ENCODE measurements at regions not wholly inside any gene's neighbourhood (a gene's known extent, or its start where the extent isn't known, plus 50 kb on each side); places are given as distances from the start of the nearest gene placed in this dataset.

- TF ChIP-seq EZH2 (IDR thresholded peaks at IDR 0.05) (no peak), EZH2phosphoT487 (IDR thresholded peaks at IDR 0.05) (no peak)
- TF ChIP-seq, protein P1, sequence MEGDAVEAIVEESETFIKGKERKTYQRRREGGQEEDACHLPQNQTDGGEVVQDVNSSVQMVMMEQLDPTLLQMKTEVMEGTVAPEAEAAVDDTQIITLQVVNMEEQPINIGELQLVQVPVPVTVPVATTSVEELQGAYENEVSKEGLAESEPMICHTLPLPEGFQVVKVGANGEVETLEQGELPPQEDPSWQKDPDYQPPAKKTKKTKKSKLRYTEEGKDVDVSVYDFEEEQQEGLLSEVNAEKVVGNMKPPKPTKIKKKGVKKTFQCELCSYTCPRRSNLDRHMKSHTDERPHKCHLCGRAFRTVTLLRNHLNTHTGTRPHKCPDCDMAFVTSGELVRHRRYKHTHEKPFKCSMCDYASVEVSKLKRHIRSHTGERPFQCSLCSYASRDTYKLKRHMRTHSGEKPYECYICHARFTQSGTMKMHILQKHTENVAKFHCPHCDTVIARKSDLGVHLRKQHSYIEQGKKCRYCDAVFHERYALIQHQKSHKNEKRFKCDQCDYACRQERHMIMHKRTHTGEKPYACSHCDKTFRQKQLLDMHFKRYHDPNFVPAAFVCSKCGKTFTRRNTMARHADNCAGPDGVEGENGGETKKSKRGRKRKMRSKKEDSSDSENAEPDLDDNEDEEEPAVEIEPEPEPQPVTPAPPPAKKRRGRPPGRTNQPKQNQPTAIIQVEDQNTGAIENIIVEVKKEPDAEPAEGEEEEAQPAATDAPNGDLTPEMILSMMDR (IDR thresholded peaks at IDR 0.05), result no peak
- Histone ChIP-seq H3K36me3 (no peaks in the 10 kb centered on the region), H3K9ac (no peak overlapping the region), H3K79me2 (ENCODE audit: low read depth) (no peaks in the 10 kb centered on the region), H2AFZ (replicated peaks) (no peak overlapping the region), H3K27me3 (no peaks in the 10 kb centered on the region), H3K9me3 (ENCODE audit: low read depth) (peaks cover 4% of the 10 kb centered on the region), H4K20me1 (ENCODE audit: low read depth) (no peaks in the 10 kb centered on the region), H3K4me3 (no peak overlapping the region), H3K4me1 (no peaks in the 10 kb centered on the region), H3F3A (ENCODE audit: low read depth) (no peaks in the 10 kb centered on the region), H3K27ac (no peak overlapping the region), H3K4me2 (no peak overlapping the region)
- Mint-ChIP-seq H3K36me3 (no peaks in the 10 kb centered on the region), H3K27ac (no peak overlapping the region), H3K4me3 (no peak overlapping the region), H3K9me3 (no peaks in the 10 kb centered on the region), H3K27me3 (ENCODE audit: insufficient read depth, low read depth) (no peaks in the 10 kb centered on the region), H3K4me1 (no peaks in the 10 kb centered on the region)
- no peak for DNase-seq (ENCODE audit: low spot score)
These were observed 60.2 kb upstream of the SYTL5 start for GRCh38 chrX:37946197-37946596.

DNA sequence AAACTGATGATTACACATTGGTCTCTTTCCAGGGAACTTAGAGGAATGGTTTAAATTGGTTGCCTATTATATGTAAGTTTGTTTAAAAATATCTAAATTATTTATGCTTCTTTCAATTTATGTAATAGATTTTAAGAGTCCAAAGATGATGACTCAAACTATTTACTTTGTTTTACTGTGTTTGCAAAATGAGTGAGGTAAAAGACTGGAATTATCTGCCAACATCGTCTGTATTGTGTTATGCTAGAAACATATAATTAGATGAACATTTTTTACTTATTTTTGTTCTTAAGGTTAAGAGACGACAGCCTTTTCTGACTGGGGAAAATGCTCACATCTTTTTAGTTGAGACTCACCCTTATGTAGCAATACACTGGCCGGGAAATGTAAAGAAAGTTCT lies 51.1 kb upstream of the SYTL5 start:
- H3K27ac Mint-ChIP-seq, result no peak overlapping the region
- peaks cover 9% of the 10 kb centered on the region for H3K4me1 Mint-ChIP-seq
- H3F3A ChIP-seq (ENCODE audit: low read depth), result no peaks in the 10 kb centered on the region
- H2AFZ ChIP-seq (replicated peaks), result no peak overlapping the region
- no peak overlapping the region for H3K4me2 ChIP-seq
- no peaks in the 10 kb centered on the region for H3K27me3 Mint-ChIP-seq (ENCODE audit: insufficient read depth, low read depth)
- H3K9me3 ChIP-seq (ENCODE audit: low read depth), result peaks cover 3% of the 10 kb centered on the region
- H3K4me3 Mint-ChIP-seq, result no peak overlapping the region
- no peaks in the 10 kb centered on the region for H3K36me3 Mint-ChIP-seq
- H3K9ac ChIP-seq, result no peak overlapping the region
- H3K79me2 ChIP-seq (ENCODE audit: low read depth), result no peaks in the 10 kb centered on the region
- no peaks in the 10 kb centered on the region for H3K4me1 ChIP-seq
- H4K20me1 ChIP-seq (ENCODE audit: low read depth), result no peaks in the 10 kb centered on the region
- DNase-seq (ENCODE audit: low spot score), result no peak
- TF ChIP-seq, protein P1 (IDR thresholded peaks at IDR 0.05), result no peak
- no peak for TF ChIP-seq EZH2phosphoT487 (IDR thresholded peaks at IDR 0.05)
- no peak overlapping the region for H3K4me3 ChIP-seq
- no peak overlapping the region for H3K27ac ChIP-seq
- no peaks in the 10 kb centered on the region for H3K9me3 Mint-ChIP-seq
- no peaks in the 10 kb centered on the region for H3K27me3 ChIP-seq
- H3K36me3 ChIP-seq, result no peaks in the 10 kb centered on the region

- Mint-ChIP-seq H3K36me3 (no peaks in the 10 kb centered on the region), H3K27me3 (ENCODE audit: insufficient read depth, low read depth) (no peaks in the 10 kb centered on the region), H3K4me3 (no peak overlapping the region), H3K4me1 (peaks cover 9% of the 10 kb centered on the region), H3K9me3 (peaks cover 2% of the 10 kb centered on the region), H3K27ac (no peak overlapping the region)
- Histone ChIP-seq H3F3A (ENCODE audit: low read depth) (no peaks in the 10 kb centered on the region), H3K27me3 (no peaks in the 10 kb centered on the region), H4K20me1 (ENCODE audit: low read depth) (no peaks in the 10 kb centered on the region), H3K4me2 (no peak overlapping the region), H3K27ac (no peak overlapping the region), H3K4me1 (no peaks in the 10 kb centered on the region), H3K9me3 (ENCODE audit: low read depth) (no peaks in the 10 kb centered on the region), H3K9ac (no peak overlapping the region), H3K79me2 (ENCODE audit: low read depth) (no peaks in the 10 kb centered on the region), H2AFZ (replicated peaks) (no peak overlapping the region), H3K36me3 (no peaks in the 10 kb centered on the region), H3K4me3 (no peak overlapping the region)
- TF ChIP-seq EZH2 (IDR thresholded peaks at IDR 0.05) (no peak), EZH2phosphoT487 (IDR thresholded peaks at IDR 0.05) (no peak)
- TF ChIP-seq, protein P1 (IDR thresholded peaks at IDR 0.05), result no peak
- DNase-seq (ENCODE audit: low spot score), result no peak
These were observed 50.1 kb upstream of the SYTL5 start for GRCh38 chrX:37956223-37956622.
